ENCODE measurements at regions not wholly inside any gene's neighbourhood (a gene's known extent, or its start where the extent isn't known, plus 50 kb on each side); places are given as distances from the start of the nearest gene placed in this dataset.

GRCh38 chr3:76107935-76108570, 322.7 kb upstream of the ZNF717 start:
- DNase-seq (ENCODE audit: low read depth in 1 of 2, low spot score in 2 of 2) (no peak), FAIRE-seq (peak; percentile 55)
- Histone ChIP-seq H3K36me3 (ENCODE audit: control insufficient read depth in 2 of 4, insufficient read depth in 4 of 4, low read length in 3 of 4) (no peaks in the 10 kb centered on the region), H4K91ac (replicated peaks; ENCODE audit: insufficient read length, low read length) (no peak overlapping the region), H2AFZ (ENCODE audit: low read length) (no peak overlapping the region), H3K27ac (ENCODE audit: low read depth, low read length) (no peak overlapping the region), H3K79me2 (ENCODE audit: control insufficient read depth in 1 of 2, insufficient read depth in 2 of 2, low read length in 2 of 2) (no peaks in the 10 kb centered on the region), H4K5ac (ENCODE audit: insufficient read length, low read depth, low read length) (no peak overlapping the region), H3K79me1 (ENCODE audit: low read depth, low read length) (no peaks in the 10 kb centered on the region), H3K9ac (replicated peaks in 1 of 4; ENCODE audit: extremely low read depth in 1 of 4, low read depth in 3 of 4, low read length in 3 of 4) (no peak overlapping the region), H3K56ac (replicated peaks; ENCODE audit: insufficient read length, low read depth, low read length) (no peak overlapping the region), H3K4ac (replicated peaks; ENCODE audit: insufficient read length, low read depth, low read length) (no peak overlapping the region), H3K23ac (ENCODE audit: insufficient read length) (no peak overlapping the region), H2BK120ac (replicated peaks; ENCODE audit: low read depth, low read length) (no peak overlapping the region), H3K27me3 (replicated peaks in 1 of 4; ENCODE audit: control insufficient read depth in 3 of 4, extremely low read depth in 1 of 4, insufficient read depth in 3 of 4, low read length in 3 of 4) (no peaks in the 10 kb centered on the region), H2AK5ac (ENCODE audit: low read depth, low read length) (no peak overlapping the region), H2BK15ac (ENCODE audit: low read length) (no peak overlapping the region), H3K4me2 (ENCODE audit: insufficient read depth in 1 of 2, low read depth in 2 of 2, low read length in 2 of 2) (no peak overlapping the region), H3K4me1 (replicated peaks in 1 of 4; ENCODE audit: control insufficient read depth in 3 of 4, insufficient read depth in 4 of 4, low read length in 3 of 4) (no peaks in the 10 kb centered on the region), H4K20me1 (replicated peaks in 1 of 2; ENCODE audit: control insufficient read depth in 1 of 2, insufficient read depth in 2 of 2, low read length in 2 of 2) (no peaks in the 10 kb centered on the region), H3K4me3 (ENCODE audit: extremely low read depth in 1 of 4, insufficient read depth in 2 of 4, low read depth in 3 of 4, low read length in 4 of 4) (no peak overlapping the region), H3K18ac (ENCODE audit: extremely low read depth, low read length) (no peak overlapping the region), H3K14ac (ENCODE audit: insufficient read length) (no peak overlapping the region), H3K23me2 (ENCODE audit: low read depth, low read length) (no peaks in the 10 kb centered on the region), H4K8ac (ENCODE audit: extremely low read depth, insufficient read depth, low read length) (no peak overlapping the region), H3K9me3 (ENCODE audit: insufficient read depth in 2 of 2, low read depth in 1 of 2, low read length in 1 of 2) (no peaks in the 10 kb centered on the region), H2BK12ac (ENCODE audit: low read depth, low read length) (no peak overlapping the region), H2BK20ac (ENCODE audit: low read length) (no peak overlapping the region), H2BK5ac (ENCODE audit: low read depth, low read length) (no peak overlapping the region)
- 22% methylated on average over 5 of the region's 5 CpGs; no CpG with 5 or more reads in 1 of the 2 experiments for WGBS, 2 experiments (ENCODE audit: extremely low coverage in 1 of 2, insufficient coverage in 1 of 2, insufficient read length in 1 of 2, insufficient replicate concordance in 2 of 2, low coverage in 1 of 2, low lambda C conversion rate in 2 of 2, missing lambda C conversion rate in 1 of 2)
- ChIA-PET CTCF (ENCODE audit: partially characterized antibody) (interaction anchor here (0.6 to 1.8 kb wide), 6 partner anchors 8 to 384 kb away, joined by 3 to 7 read pairs (median 4); no protein-coding TSS in a partner anchor), POLR2A (ENCODE audit: partially characterized antibody) (no interaction called here)
- no peak for TF ChIP-seq MAX (IDR thresholded peaks at IDR 0.05)
- TF ChIP-seq RAD21 (IDR thresholded peaks at IDR 0.05 in 1 of 2, conservative IDR thresholded peaks at IDR 0.05 in 1 of 2; ENCODE audit: low read depth in 2 of 2, low read length in 2 of 2) = peak; percentile 82 to 84
- TF ChIP-seq SP4 (IDR thresholded peaks at IDR 0.05; ENCODE audit: low read length) = no peak
- TF ChIP-seq E2F6 (IDR thresholded peaks at IDR 0.05) = no peak
- TF ChIP-seq POU5F1 (IDR thresholded peaks at IDR 0.05; ENCODE audit: low read depth, low read length) = no peak
- no peak for TF ChIP-seq POLR2AphosphoS5 (IDR thresholded peaks at IDR 0.05; ENCODE audit: low read depth, low read length)
- peak; percentile 46; the same call in 1 of the 2 replicates for TF ChIP-seq CEBPB (IDR thresholded peaks at IDR 0.05; ENCODE audit: low read depth, low read length)
- TF ChIP-seq NANOG (IDR thresholded peaks at IDR 0.05; ENCODE audit: insufficient read depth, low read depth, low read length, poor library complexity, severe bottlenecking) = no peak
- TF ChIP-seq RBBP5 (IDR thresholded peaks at IDR 0.05; ENCODE audit: borderline replicate concordance, low read depth, low read length) = no peak
- TF ChIP-seq MAFK (IDR thresholded peaks at IDR 0.05; ENCODE audit: low read depth, low read length) = no peak
- TF ChIP-seq JUN (IDR thresholded peaks at IDR 0.05; ENCODE audit: low read depth, low read length) = no peak

Measured in H1 (cell line).